Hepatocyte (in vitro differentiated cells): ENCODE measurements at regions not wholly inside any gene's neighbourhood (a gene's known extent, or its start where the extent isn't known, plus 50 kb on each side); places are given as distances from the start of the nearest gene placed in this dataset.
"Not testable (repeated sequence)": the region's sequence is repeated elsewhere in the genome, so short reads cannot be mapped to it uniquely, and the experiment has no call there.

Source experiments
- DNase-seq: peaks from one replicate; pipeline ENCODE4 v3.0.0-alpha.2; 2016; ENCODE audit warnings: low spot score
- H2AFZ ChIP-seq: fragments of 200-600 bp; sonication (generic); 2 replicates; pipeline ENCODE4 v1.6.0; 2016; ENCODE audit warnings: antibody characterized with exemption, mild to moderate bottlenecking
- H3K27ac ChIP-seq: fragments of 200-600 bp; sonication (generic); 2 replicates; pipeline ENCODE4 v1.5.1; 2016; ENCODE audit warnings: mild to moderate bottlenecking
- H3K27me3 ChIP-seq: fragments of 200-600 bp; sonication (generic); 2 replicates; pipeline ENCODE4 v1.6.1; 2016
- H3K36me3 ChIP-seq: fragments of 200-600 bp; sonication (generic); replicated peaks from 2 replicates; pipeline ENCODE4 v1.5.1; 2016; ENCODE audit warnings: low read depth; ENCODE audit not compliant: insufficient read depth
- H3K4me1 ChIP-seq: fragments of 200-600 bp; sonication (generic); 2 replicates; pipeline ENCODE4 v1.5.1; 2016; ENCODE audit warnings: mild to moderate bottlenecking, moderate library complexity; ENCODE audit not compliant: insufficient read depth
- H3K4me2 ChIP-seq: fragments of 200-600 bp; sonication (generic); 2 replicates; pipeline ENCODE4 v1.6.0; 2016
- H3K4me3 ChIP-seq: fragments of 200-600 bp; sonication (generic); 2 replicates; pipeline ENCODE4 v1.5.1; 2016; ENCODE audit warnings: mild to moderate bottlenecking
- H3K79me2 ChIP-seq: fragments of 200-600 bp; sonication (generic); 2 replicates; pipeline ENCODE4 v1.6.0; 2017; ENCODE audit warnings: mild to moderate bottlenecking
- H3K9me2 ChIP-seq: fragments of 200-600 bp; sonication (generic); replicated peaks from 2 replicates; pipeline ENCODE4 v1.6.0; 2017; ENCODE audit warnings: mild to moderate bottlenecking; ENCODE audit not compliant: insufficient read depth
- H3K9me3 ChIP-seq: fragments of 200-600 bp; sonication (generic); 2 replicates; pipeline ENCODE4 v1.5.1; 2016; ENCODE audit warnings: low read depth, mild to moderate bottlenecking
- H4K20me1 ChIP-seq: fragments of 200-600 bp; sonication (generic); 2 replicates; pipeline ENCODE4 v1.6.0; 2016; ENCODE audit warnings: mild to moderate bottlenecking; ENCODE audit not compliant: insufficient read depth, poor library complexity, severe bottlenecking
- WGBS: methylation state at CpG from one replicate; pipeline ENCODE4 v1.1.6; 2016; ENCODE audit warnings: low lambda C conversion rate; ENCODE audit errors: missing lambda C conversion rate; 5-methylcytosine and 5-hydroxymethylcytosine counted together

DNA sequence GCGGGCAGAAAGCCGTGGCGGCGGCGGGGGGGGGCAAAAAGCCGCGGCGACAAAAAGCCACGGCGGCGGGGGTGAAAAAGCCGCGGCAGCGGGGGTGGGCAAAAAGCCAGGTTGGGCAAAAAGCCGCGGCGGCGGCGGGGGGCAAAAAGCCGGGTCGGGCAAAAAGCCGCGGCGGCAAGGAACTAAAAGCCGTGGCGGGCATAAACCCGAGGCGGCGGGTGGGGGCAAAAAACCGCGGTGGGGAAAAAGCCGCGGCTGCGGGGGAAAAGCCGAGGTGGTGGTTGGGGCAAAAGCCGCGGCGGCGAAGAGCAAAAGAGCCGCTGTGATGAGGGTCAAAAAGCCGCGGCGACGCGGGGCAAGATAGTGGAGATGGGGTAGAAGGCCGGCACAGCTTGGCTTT, 1834.2 kb downstream of the FOXD4L5 start:
- WGBS, result no CpG with 5 or more reads among the region's 46 CpGs
- not testable (repeated sequence) for H3K9me3 ChIP-seq, H3K27ac ChIP-seq, H3K4me1 ChIP-seq, H2AFZ ChIP-seq, H3K27me3 ChIP-seq, H3K79me2 ChIP-seq, DNase-seq, H3K4me3 ChIP-seq, H4K20me1 ChIP-seq, H3K9me2 ChIP-seq, H3K4me2 ChIP-seq, H3K36me3 ChIP-seq

DNA sequence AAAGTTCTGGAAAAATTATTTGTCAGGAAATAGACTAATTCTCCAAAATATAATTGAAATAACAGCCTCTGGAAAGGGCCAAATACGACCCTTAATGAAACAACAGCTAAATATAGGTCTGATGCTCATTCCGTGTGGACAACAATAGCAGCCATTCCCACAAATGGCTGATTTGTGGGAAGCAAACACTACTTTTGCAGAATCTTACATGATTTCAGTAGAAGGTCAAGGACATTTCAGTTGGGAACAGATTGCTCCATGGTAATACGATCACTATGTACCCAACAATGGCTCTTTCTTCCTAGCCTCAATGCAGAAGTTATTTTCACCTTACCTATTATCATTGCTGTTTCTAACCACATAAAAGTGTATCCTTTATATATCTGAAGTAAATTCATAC, 1859.9 kb downstream of the FOXD4L5 start:
- not testable (repeated sequence) for H4K20me1 ChIP-seq, H3K9me2 ChIP-seq, H3K36me3 ChIP-seq, DNase-seq, H3K79me2 ChIP-seq, H3K9me3 ChIP-seq, H2AFZ ChIP-seq, H3K27ac ChIP-seq, H3K4me1 ChIP-seq, H3K4me3 ChIP-seq, H3K27me3 ChIP-seq, H3K4me2 ChIP-seq
- 72% methylated on average over 2 of the region's 3 CpGs for WGBS

DNA sequence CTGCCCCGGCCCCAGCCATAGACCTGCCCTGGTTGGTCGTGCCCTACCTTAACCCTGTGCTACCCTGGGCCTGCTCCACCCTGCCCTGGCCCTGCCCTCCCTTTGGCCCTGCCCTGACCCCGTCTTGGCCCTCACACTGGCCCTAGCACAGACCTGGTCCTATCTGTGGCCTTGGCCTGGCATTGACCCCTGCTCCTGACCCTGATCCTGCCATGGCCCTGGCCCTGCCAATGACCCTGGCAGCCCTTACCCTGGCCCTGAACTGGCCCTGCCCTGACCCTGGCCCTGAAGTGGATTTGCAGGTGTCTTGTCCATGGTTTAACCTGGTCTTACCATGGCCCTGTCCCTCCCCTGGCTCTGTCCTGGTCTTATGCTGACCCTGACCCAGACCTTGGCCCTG, 1894.1 kb downstream of the FOXD4L5 start:
- H3K9me2 ChIP-seq, H4K20me1 ChIP-seq, H3K4me3 ChIP-seq, H3K27ac ChIP-seq, H3K36me3 ChIP-seq, H2AFZ ChIP-seq, DNase-seq, H3K9me3 ChIP-seq, H3K4me1 ChIP-seq, H3K27me3 ChIP-seq, H3K79me2 ChIP-seq, H3K4me2 ChIP-seq: not testable (repeated sequence)
- WGBS, result 80% methylated on average over 1 of the region's 3 CpGs

DNA sequence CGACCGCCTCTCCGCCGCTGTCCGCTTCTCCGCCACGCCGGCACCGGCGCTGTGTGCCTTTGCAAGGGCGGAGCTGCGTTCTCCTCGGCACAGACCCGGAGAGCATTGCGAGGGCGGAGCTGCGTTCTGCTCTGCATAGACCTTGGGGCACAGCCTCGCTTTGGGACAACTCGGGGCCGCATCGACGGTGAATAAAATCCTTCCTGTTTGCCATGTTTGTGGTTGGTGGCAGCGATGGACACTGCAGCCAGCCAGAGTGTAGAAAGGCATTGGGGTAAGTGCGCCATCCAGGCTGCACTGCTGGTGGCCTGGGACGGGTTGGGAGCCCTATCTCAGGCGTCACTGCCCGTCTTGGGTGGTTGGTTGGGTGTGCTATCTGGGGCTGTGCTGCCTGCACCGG, 1899.5 kb downstream of the FOXD4L5 start:
- H3K9me3 ChIP-seq, H3K4me1 ChIP-seq, H2AFZ ChIP-seq, H3K4me3 ChIP-seq, H3K36me3 ChIP-seq, H3K79me2 ChIP-seq, H4K20me1 ChIP-seq, H3K27me3 ChIP-seq, H3K9me2 ChIP-seq, H3K27ac ChIP-seq: not testable (repeated sequence)
- H3K4me2 ChIP-seq, result peak overlapping the region; percentile 62
- WGBS, result 24% methylated on average over 9 of the region's 28 CpGs
- DNase-seq, result peak; percentile 1

DNA sequence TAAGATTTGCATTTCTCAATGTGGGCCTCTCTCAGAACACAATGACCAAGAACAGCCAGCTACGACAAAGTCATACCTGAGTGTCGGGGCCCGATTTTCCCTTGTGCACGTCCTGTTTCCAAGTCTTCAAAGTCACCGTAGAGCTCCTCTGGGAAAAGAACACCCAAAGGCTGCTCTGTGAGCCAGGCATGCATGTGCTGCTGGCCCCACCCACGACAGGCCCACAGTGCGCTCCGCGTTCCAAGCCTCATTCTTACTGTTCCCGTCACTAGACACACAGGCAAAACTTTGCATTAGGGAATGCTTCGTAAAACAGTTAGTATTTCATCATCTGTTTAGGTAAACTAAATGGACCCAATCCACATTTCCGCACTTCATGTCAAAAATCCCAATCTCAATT, 1905.1 kb downstream of the FOXD4L5 start:
- H3K4me3 ChIP-seq, result not testable (repeated sequence)

DNA sequence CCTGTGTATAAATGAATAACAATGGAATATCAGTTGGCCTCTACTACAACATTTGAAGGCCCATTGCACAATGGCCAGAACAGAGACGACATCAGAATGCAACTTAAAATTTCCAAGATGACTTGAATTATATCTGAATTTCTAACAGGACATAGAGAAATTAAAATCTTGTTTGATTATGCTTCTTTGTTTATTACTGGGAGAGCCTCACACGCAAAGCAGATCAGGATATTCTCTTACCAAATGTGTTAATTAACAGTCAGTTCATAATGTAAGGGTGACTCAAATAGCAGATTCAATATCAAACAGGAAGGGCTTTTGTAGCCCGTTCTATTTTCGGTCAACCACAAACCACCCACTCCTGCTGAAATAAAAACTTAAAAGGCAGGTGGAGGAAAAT, 1930.8 kb downstream of the FOXD4L5 start:
- WGBS, result 85% methylated on average over 2 of the region's 4 CpGs
- H3K9me2 ChIP-seq, H3K4me2 ChIP-seq, H4K20me1 ChIP-seq, H3K36me3 ChIP-seq, H2AFZ ChIP-seq, DNase-seq, H3K27ac ChIP-seq, H3K4me3 ChIP-seq, H3K4me1 ChIP-seq, H3K79me2 ChIP-seq, H3K27me3 ChIP-seq, H3K9me3 ChIP-seq: not testable (repeated sequence)

More for the DNA sequence above, 1905.1 kb downstream of the FOXD4L5 start:
- H4K20me1 ChIP-seq, H3K9me3 ChIP-seq, H2AFZ ChIP-seq, H3K36me3 ChIP-seq, H3K27me3 ChIP-seq, H3K4me1 ChIP-seq, H3K9me2 ChIP-seq, H3K79me2 ChIP-seq, H3K4me2 ChIP-seq, H3K27ac ChIP-seq: not testable (repeated sequence)
- 90% methylated on average over 12 of the region's 12 CpGs for WGBS
- DNase-seq, result peak; percentile 1

DNA sequence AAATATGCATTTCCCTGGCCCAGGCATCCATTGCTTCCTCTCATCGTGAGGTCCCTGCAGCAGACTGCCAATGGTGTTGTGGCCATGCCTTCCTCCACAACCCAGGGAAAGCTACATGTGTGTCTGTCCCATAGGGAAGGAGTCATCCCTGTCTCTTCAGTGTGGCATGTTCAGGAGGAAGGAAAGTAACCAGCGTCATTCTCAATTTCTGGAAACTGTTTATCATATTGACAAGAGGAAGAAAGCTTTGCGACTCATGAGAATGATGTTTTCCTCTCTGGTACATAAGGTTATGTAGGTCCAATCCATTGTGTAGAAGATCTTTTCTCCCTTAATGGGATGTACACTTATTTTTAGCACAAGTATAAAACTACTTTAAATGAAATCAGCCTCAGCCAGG, 1937.7 kb downstream of the FOXD4L5 start:
- H3K27me3 ChIP-seq, H3K9me2 ChIP-seq, H3K4me2 ChIP-seq, H3K27ac ChIP-seq, H3K4me1 ChIP-seq, H3K4me3 ChIP-seq, H2AFZ ChIP-seq, H3K79me2 ChIP-seq, H4K20me1 ChIP-seq, H3K9me3 ChIP-seq, H3K36me3 ChIP-seq, DNase-seq: not testable (repeated sequence)
- 93% methylated on average over 2 of the region's 3 CpGs for WGBS

DNA sequence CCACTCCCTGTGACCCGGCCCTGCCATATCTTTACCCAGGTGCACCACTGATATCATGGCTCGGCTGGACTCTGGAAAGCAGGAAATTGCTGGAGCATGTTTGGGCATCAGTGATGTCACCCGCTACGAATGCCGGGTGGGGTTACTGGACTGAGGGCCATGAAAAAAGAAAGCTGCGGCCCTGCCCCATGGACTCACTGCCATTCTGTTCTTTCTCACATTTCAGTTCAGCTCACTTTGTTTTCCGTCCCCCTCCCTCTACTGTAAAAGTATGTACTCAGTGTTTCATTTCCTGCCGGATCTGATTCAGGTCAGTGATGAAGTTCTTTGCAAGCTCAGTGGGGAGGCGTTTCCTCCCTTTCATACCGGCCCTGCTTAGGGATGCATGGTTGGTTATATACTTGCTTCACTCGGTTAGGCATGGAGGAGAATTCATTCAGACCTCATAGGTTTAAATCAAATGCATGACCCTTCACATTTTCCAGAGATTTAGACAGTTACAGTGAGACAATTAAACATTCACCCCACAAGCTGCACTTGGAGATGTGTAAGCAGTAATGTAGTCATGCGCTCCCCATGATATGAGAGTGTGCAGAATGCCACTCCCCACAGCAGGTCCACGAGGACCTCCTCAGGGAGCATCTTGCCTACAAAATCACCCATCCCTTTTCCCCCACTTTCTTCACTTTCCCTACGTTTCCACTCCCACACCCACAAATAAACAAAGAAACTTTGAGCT, 1938.5 kb downstream of the FOXD4L5 start:
- DNase-seq, result peak; percentile 16
- 67% methylated on average over 13 of the region's 14 CpGs for WGBS
- H3K4me1 ChIP-seq, H3K27ac ChIP-seq, H3K36me3 ChIP-seq, H3K9me3 ChIP-seq, H3K4me2 ChIP-seq, H3K27me3 ChIP-seq, H2AFZ ChIP-seq, H3K9me2 ChIP-seq, H3K4me3 ChIP-seq, H4K20me1 ChIP-seq, H3K79me2 ChIP-seq: not testable (repeated sequence)

DNA sequence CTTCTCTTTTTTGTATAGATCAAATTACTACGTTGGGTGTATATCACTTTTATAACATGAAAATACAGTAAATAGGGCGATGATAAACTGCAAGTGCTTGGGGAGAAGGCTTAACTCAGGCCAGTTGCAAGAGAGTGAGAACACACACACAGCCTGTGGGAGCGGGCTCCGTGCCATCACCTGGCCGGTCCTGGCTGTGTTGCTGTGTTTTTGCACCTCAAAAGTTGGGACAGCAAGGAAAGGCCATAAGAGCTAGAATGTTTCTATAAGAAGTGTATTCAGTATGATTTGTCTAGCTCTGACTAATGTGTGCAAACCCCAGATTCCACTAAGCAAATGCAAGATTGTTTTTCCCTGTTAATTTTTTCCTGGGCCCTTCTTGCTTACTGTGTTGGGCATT, 1940.6 kb downstream of the FOXD4L5 start:
- H3K4me3 ChIP-seq, result not testable (repeated sequence)

More for the DNA sequence above, 1940.6 kb downstream of the FOXD4L5 start:
- not testable (repeated sequence) for H4K20me1 ChIP-seq, H2AFZ ChIP-seq, DNase-seq, H3K36me3 ChIP-seq, H3K27me3 ChIP-seq, H3K79me2 ChIP-seq, H3K4me1 ChIP-seq, H3K4me2 ChIP-seq, H3K9me3 ChIP-seq, H3K27ac ChIP-seq, H3K9me2 ChIP-seq
- WGBS, result 69% methylated on average over 3 of the region's 5 CpGs
